ENCODE measurements at regions not wholly inside any gene's neighbourhood (a gene's known extent, or its start where the extent isn't known, plus 50 kb on each side); places are given as distances from the start of the nearest gene placed in this dataset.

GRCh38 chr16:58960034-58960433 lies 225.9 kb upstream of the GOT2 start:
- TF ChIP-seq CTCF (IDR thresholded peaks at IDR 0.05): no peak
- no peak for TF ChIP-seq POLR2A (IDR thresholded peaks at IDR 0.05)
- TF ChIP-seq POLR2AphosphoS5 (IDR thresholded peaks at IDR 0.05): no peak

All from prostate gland (tissue), 2 donors.